LNCaP clone FGC (cell line): ENCODE measurements at regions not wholly inside any gene's neighbourhood (a gene's known extent, or its start where the extent isn't known, plus 50 kb on each side); places are given as distances from the start of the nearest gene placed in this dataset.
"Not testable (repeated sequence)": the region's sequence is repeated elsewhere in the genome, so short reads cannot be mapped to it uniquely, and the experiment has no call there.

Experiments
- DNase-seq: peaks from one replicate; pipeline ENCODE4 v3.0.0-alpha.2; 2011; ENCODE audit warnings: low read depth
- H3K4me3 ChIP-seq: 2 replicates; pipeline ENCODE4 v1.5.1; 2011; ENCODE audit warnings: mild to moderate bottlenecking, low read depth, low read length, control low read depth
- CTCF ChIP-seq: IDR thresholded peaks from 2 replicates; pipeline ENCODE4 v1.5.1; 2012; ENCODE audit warnings: mild to moderate bottlenecking; ENCODE audit not compliant: control insufficient read depth, insufficient read depth; ENCODE audit errors: extremely low read depth

DNA sequence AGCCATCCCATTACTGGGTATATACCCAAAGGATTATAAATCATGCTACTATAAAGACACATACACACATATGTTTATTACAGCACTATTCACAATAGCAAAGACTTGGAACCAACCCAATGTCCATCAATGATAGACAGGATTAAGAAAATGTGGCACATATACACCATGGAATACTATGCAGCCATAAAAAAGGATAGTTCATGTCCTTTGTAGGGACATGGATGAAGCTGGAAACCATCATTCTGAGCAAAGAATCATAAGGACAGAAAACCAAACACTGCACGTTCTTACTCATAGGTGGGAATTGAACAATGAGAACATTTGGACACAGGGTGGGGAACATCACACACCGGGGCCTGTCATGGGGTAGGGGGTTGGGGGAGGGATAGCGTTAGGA is 60.3 kb upstream of the NMU start:
- not testable (repeated sequence) for DNase-seq, H3K4me3 ChIP-seq

- TF ChIP-seq CTCF = no peak
- no peak for DNase-seq
- H3K4me3 ChIP-seq = no peak overlapping the region
Observed at GRCh38 chr4:55706541-55706940, 70.4 kb upstream of the NMU start.

DNA sequence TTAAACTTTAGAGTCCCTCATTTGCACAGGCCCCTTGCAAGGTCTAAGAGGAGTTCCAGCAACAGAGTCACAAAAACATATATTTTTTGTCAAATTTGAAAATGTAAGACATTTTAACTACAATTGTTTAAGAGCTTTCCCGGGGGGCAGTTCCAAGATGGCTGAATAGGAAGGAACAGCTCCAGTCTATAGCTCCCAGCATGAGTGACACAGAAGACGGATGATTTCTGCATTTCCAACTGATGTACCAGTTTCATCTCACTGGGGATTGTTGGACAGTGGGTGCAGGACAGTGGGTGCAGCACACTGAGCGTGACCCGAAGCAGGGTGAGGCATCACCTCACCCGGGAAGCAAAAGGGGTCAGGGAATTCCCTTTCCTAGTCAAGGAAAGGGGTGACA is 71.4 kb upstream of the NMU start:
- TF ChIP-seq CTCF = no peak
- no peak for DNase-seq
- no peak overlapping the region for H3K4me3 ChIP-seq

- not testable (repeated sequence) for DNase-seq, H3K4me3 ChIP-seq
Observed at GRCh38 chr4:55707991-55708390, 71.9 kb upstream of the NMU start.

- DNase-seq, H3K4me3 ChIP-seq: not testable (repeated sequence)
Observed at GRCh38 chr4:55712835-55713234, 76.7 kb upstream of the NMU start.

- no peak for DNase-seq
- no peak for TF ChIP-seq CTCF
- H3K4me3 ChIP-seq = no peak overlapping the region
Observed at GRCh38 chr4:55721651-55722050, 85.6 kb upstream of the NMU start.

GRCh38 chr4:55722132-55722531 is 86.0 kb upstream of the NMU start:
- TF ChIP-seq CTCF = no peak
- DNase-seq = no peak
- H3K4me3 ChIP-seq = no peak overlapping the region

- no peak for DNase-seq
- H3K4me3 ChIP-seq = no peak overlapping the region
- TF ChIP-seq CTCF = no peak
Observed at GRCh38 chr4:55723403-55723802, 87.3 kb upstream of the NMU start.

- no peak for TF ChIP-seq CTCF
- DNase-seq = no peak
- H3K4me3 ChIP-seq = no peak overlapping the region
Observed at GRCh38 chr4:55725057-55725456, 89.0 kb upstream of the NMU start.
